Kidney epithelial cell (primary cell): ENCODE measurements at regions not wholly inside any gene's neighbourhood (a gene's known extent, or its start where the extent isn't known, plus 50 kb on each side); places are given as distances from the start of the nearest gene placed in this dataset.
"Not testable (repeated sequence)": the region's sequence is repeated elsewhere in the genome, so short reads cannot be mapped to it uniquely, and the experiment has no call there.

ENCODE experiments used
- DNase-seq: peaks from one replicate; pipeline ENCODE4 v3.0.0-alpha.2; 2010; ENCODE audit warnings: low read depth
- H3K27me3 ChIP-seq: 2 replicates; pipeline ENCODE4 v1.6.0; 2011; ENCODE audit warnings: low read length; ENCODE audit not compliant: control insufficient read depth, insufficient read depth
- H3K36me3 ChIP-seq: 2 replicates; pipeline ENCODE4 v1.5.1; 2011; ENCODE audit warnings: low read length; ENCODE audit not compliant: control insufficient read depth, insufficient read depth
- H3K4me3 ChIP-seq: 2 replicates; pipeline ENCODE4 v1.5.1; 2011; ENCODE audit warnings: low read depth, mild to moderate bottlenecking, control low read depth, low read length
- TF ChIP-seq, protein P1 (sequence below): IDR thresholded peaks from 2 replicates; pipeline ENCODE4 v1.5.1; 2011; ENCODE audit warnings: mild to moderate bottlenecking, moderate library complexity, low read length, control low read depth, inconsistent platforms; ENCODE audit not compliant: insufficient read depth, poor library complexity, severe bottlenecking

GRCh38 chr2:75432761-75433361, 127.9 kb downstream of the EVA1A start:
- H3K36me3 ChIP-seq = no peaks in the 10 kb centered on the region
- no peak overlapping the region for H3K4me3 ChIP-seq
- DNase-seq = peak; percentile 80
- TF ChIP-seq, protein P1, sequence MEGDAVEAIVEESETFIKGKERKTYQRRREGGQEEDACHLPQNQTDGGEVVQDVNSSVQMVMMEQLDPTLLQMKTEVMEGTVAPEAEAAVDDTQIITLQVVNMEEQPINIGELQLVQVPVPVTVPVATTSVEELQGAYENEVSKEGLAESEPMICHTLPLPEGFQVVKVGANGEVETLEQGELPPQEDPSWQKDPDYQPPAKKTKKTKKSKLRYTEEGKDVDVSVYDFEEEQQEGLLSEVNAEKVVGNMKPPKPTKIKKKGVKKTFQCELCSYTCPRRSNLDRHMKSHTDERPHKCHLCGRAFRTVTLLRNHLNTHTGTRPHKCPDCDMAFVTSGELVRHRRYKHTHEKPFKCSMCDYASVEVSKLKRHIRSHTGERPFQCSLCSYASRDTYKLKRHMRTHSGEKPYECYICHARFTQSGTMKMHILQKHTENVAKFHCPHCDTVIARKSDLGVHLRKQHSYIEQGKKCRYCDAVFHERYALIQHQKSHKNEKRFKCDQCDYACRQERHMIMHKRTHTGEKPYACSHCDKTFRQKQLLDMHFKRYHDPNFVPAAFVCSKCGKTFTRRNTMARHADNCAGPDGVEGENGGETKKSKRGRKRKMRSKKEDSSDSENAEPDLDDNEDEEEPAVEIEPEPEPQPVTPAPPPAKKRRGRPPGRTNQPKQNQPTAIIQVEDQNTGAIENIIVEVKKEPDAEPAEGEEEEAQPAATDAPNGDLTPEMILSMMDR = no peak
- H3K27me3 ChIP-seq = no peaks in the 10 kb centered on the region

DNA sequence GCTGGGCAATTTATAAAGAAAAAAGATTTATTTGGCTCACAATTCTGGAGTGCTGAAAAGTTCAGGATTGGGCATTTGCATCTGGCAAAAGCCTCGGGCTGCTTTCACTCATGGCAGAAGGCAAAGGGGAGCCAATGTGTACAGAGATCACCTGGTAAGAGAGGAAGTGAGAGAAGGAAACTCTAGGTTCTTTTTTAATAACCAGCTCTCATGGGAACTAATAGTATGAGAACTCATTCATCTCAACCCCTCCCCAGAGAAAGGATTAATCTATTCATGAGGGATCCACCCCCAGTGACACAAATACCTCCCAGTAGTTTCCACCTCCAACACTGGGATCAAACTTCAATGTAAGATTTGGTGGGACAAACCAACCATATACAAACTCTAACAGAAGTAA, 129.0 kb downstream of the EVA1A start:
- H3K36me3 ChIP-seq = no peaks in the 10 kb centered on the region
- TF ChIP-seq, protein P1 = no peak

DNA sequence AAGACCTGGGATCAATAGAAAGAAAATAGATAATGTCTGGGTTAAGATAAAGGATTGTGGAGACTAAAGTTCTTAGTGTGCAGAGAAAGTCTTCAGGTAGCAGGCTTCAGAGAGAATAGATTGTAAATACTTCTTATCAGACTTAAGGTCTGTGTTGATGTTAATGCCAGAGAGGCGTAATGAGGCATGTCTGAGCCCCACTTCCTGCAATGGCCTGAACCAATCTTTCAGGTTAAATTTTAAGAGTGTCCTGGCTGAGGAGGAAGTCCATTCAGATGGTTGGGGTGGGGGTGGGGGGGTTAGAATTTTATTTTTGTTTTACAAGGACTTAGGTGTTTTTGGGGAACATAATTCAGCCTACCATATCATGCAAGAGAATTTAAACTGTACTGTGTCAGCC, 129.5 kb downstream of the EVA1A start:
- no peak for DNase-seq
- H3K27me3 ChIP-seq = no peaks in the 10 kb centered on the region
- TF ChIP-seq, protein P1 = no peak
- no peak overlapping the region for H3K4me3 ChIP-seq
- no peaks in the 10 kb centered on the region for H3K36me3 ChIP-seq

More for the DNA sequence above, 129.0 kb downstream of the EVA1A start:
- Histone ChIP-seq H3K4me3 (no peak overlapping the region), H3K27me3 (no peaks in the 10 kb centered on the region)
- DNase-seq = no peak

GRCh38 chr2:75430449-75430848, 130.3 kb downstream of the EVA1A start:
- H3K36me3 ChIP-seq, DNase-seq, H3K4me3 ChIP-seq, H3K27me3 ChIP-seq: not testable (repeated sequence)

DNA sequence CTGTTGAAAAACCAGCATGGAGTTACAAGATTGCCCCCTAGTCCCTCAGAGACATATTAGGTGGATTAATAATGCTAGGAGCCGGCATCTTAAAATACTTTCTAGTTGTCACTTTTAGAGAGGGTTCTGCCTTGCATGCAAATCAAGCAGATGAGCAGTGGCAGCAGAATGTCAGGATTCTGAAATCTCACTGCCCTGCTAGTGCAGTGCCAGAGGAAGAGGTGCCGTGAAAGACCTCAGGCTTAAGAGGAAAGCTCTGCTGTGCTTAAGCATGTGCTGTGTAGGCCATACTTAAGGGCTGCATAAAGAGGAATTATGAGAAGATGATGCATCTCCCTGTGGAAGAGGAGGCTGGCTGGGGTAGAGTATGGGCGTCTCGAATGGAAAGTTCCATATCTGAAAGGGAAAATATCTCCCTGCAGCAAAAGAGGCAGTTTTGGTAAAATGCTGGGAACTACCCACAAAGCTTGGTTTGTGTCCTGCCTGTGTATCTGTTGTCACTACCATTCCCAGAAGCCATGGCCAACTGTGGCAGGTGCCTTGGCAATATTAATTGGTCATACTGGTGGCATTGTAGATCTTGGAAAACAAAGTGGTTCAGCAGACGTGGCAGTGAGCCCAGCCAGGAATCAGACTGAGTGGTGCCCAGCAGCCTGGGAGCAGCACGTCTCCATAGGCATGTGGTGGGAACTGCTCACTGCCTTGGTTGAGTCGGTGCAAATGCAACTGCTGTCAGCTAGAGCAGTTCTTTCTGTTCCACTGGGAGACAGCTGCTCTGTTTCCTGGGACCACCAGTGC, 131.9 kb downstream of the EVA1A start:
- TF ChIP-seq, protein P1 = no peak
- Histone ChIP-seq H3K4me3 (no peak overlapping the region), H3K36me3 (no peaks in the 10 kb centered on the region), H3K27me3 (no peaks in the 10 kb centered on the region)
- DNase-seq = no peak

DNA sequence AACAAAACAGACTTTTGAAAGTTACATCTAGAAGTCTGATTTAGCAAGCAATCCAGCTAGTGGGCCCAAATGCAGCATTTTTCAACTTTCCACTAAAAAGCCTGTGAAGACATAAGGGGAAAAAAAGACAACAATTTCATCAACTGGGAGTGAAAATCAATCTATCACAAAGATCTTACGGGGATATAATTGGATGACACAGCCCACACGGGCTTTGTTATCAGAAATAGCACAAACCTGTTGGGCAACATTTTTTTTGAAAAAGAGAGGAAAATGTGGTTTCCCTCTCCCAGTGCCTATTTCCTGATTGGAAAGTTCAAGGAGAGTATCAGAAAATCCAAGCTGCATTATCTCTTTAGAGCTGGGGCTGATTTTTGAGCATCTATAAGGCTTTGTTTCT, 132.7 kb downstream of the EVA1A start:
- DNase-seq = no peak
- no peak overlapping the region for H3K4me3 ChIP-seq
- no peaks in the 10 kb centered on the region for H3K27me3 ChIP-seq
- TF ChIP-seq, protein P1 = no peak
- no peaks in the 10 kb centered on the region for H3K36me3 ChIP-seq
